IMR-90 (cell line): ENCODE measurements at regions not wholly inside any gene's neighbourhood (a gene's known extent, or its start where the extent isn't known, plus 50 kb on each side); places are given as distances from the start of the nearest gene placed in this dataset.

Experiments used
- ATAC-seq: fragments of 200-7000 bp; cut with Tn5 transposase; 2 replicates; pipeline ENCODE4 v1.9.1; 2020; ENCODE audit warnings: low read depth, mild to moderate bottlenecking, moderate library complexity
- BruUV-seq: library from RNA; stranded (reverse); fragments of 400-500 nt; replicated peaks from 2 replicates; lab custom pipeline; 2021; lab: Mats Ljungman, UMichigan
- CTCF ChIA-PET: fragments of 300-600 bp; formaldehyde crosslinking; extraction: SDS; loops from one replicate; lab custom pipeline; 2021; ENCODE audit warnings: antibody characterized with exemption; lab: Yijun Ruan, JAX
- POLR2A ChIA-PET: fragments of 300-600 bp; sonication (Branson Sonifier 250); formaldehyde crosslinking; loops from one replicate; lab custom pipeline; 2022; ENCODE audit warnings: antibody characterized with exemption; ENCODE audit not compliant: unreplicated experiment; lab: Charles Lee
- DNase-seq: peaks from one replicate; pipeline ENCODE4 v3.0.0; 2013
- H2AFZ ChIP-seq: replicated peaks from 2 replicates; pipeline ENCODE3; 2013; ENCODE audit warnings: low read length, mild to moderate bottlenecking; ENCODE audit not compliant: poor library complexity
- H2AK5ac ChIP-seq: 2 replicates; pipeline ENCODE4 v1.6.1; 2013; ENCODE audit warnings: low read depth, low read length, inconsistent platforms
- H2AK9ac ChIP-seq: replicated peaks from 2 replicates; pipeline ENCODE3; 2013; ENCODE audit warnings: mild to moderate bottlenecking, low read depth, low read length, moderate library complexity; ENCODE audit not compliant: poor library complexity
- H2BK120ac ChIP-seq: 2 replicates; pipeline ENCODE4 v1.6.1; 2013; ENCODE audit warnings: low read depth, low read length, inconsistent platforms
- H2BK15ac ChIP-seq: 3 replicates; pipeline ENCODE4 v1.6.1; 2013; ENCODE audit warnings: low read depth, low read length, inconsistent platforms
- H2BK20ac ChIP-seq: 2 replicates; pipeline ENCODE4 v1.6.1; 2013; ENCODE audit warnings: low read depth, mild to moderate bottlenecking, inconsistent platforms, low read length, moderate library complexity
- H2BK5ac ChIP-seq: 2 replicates; pipeline ENCODE4 v1.6.1; 2013; ENCODE audit warnings: mild to moderate bottlenecking, low read depth, low read length, inconsistent platforms; ENCODE audit not compliant: poor library complexity, severe bottlenecking
- H3K14ac ChIP-seq: replicated peaks from 2 replicates; pipeline ENCODE4 v1.6.1; 2013; ENCODE audit warnings: low read depth, low read length, inconsistent platforms
- H3K18ac ChIP-seq: 2 replicates; pipeline ENCODE4 v1.6.1; 2013; ENCODE audit warnings: low read depth, low read length, control low read depth
- H3K23ac ChIP-seq: 2 replicates; pipeline ENCODE4 v1.6.1; 2013; ENCODE audit warnings: low read depth, low read length, inconsistent platforms
- H3K27ac ChIP-seq: 2 replicates; pipeline ENCODE4 v1.5.1; 2013; ENCODE audit warnings: mild to moderate bottlenecking, control low read depth, low read length; ENCODE audit not compliant: insufficient read depth
- H3K27me3 ChIP-seq: 2 replicates; pipeline ENCODE4 v1.6.1; 2013; ENCODE audit warnings: low read length; ENCODE audit not compliant: control insufficient read depth, insufficient read depth
- H3K36me3 ChIP-seq: 2 replicates; pipeline ENCODE4 v1.6.1; 2013; ENCODE audit warnings: low read length, mixed read lengths; ENCODE audit not compliant: control insufficient read depth, insufficient read depth
- H3K4ac ChIP-seq: 2 replicates; pipeline ENCODE4 v1.6.1; 2013; ENCODE audit warnings: low read depth, low read length, inconsistent platforms
- H3K4me1 ChIP-seq: 2 replicates; pipeline ENCODE4 v1.6.1; 2013; ENCODE audit warnings: low read length, mixed read lengths; ENCODE audit not compliant: control insufficient read depth, insufficient read depth
- H3K4me2 ChIP-seq: 2 replicates; pipeline ENCODE4 v1.6.1; 2013; ENCODE audit warnings: low read depth, mild to moderate bottlenecking, control low read depth, low read length, moderate library complexity
- H3K4me3 ChIP-seq: 2 replicates; pipeline ENCODE4 v1.5.1; 2013; ENCODE audit warnings: low read depth, mild to moderate bottlenecking, control low read depth, low read length, moderate library complexity; ENCODE audit not compliant: insufficient read depth
- H3K56ac ChIP-seq: 2 replicates; pipeline ENCODE4 v1.6.1; 2013; ENCODE audit warnings: low read length, inconsistent platforms; ENCODE audit not compliant: insufficient read depth; ENCODE audit errors: extremely low read depth
- H3K79me1 ChIP-seq, 2 experiments: 2 replicates each; pipeline ENCODE4 v1.6.1; 2013; ENCODE audit warnings: low read length in 2 of 2, inconsistent platforms in 1 of 2, low read depth in 1 of 2
- H3K9ac ChIP-seq: 2 replicates; pipeline ENCODE4 v1.6.1; 2013; ENCODE audit warnings: low read depth, low read length, control low read depth
- H3K9me1 ChIP-seq: 2 replicates; pipeline ENCODE4 v1.6.1; 2013; ENCODE audit warnings: low read length, inconsistent platforms; ENCODE audit not compliant: insufficient read depth
- H3K9me3 ChIP-seq: 2 replicates; pipeline ENCODE4 v1.6.1; 2013; ENCODE audit warnings: low read length; ENCODE audit not compliant: control insufficient read depth, insufficient read depth
- H4K20me1 ChIP-seq: 2 replicates; pipeline ENCODE4 v1.6.1; 2013; ENCODE audit warnings: low read length, inconsistent platforms; ENCODE audit not compliant: insufficient read depth
- H4K5ac ChIP-seq: 2 replicates; pipeline ENCODE4 v1.6.1; 2013; ENCODE audit warnings: mild to moderate bottlenecking, low read depth, low read length, control low read depth
- H4K8ac ChIP-seq, 2 experiments: 2 replicates each; pipeline ENCODE4 v1.6.1; 2013; ENCODE audit warnings: low read depth in 2 of 2, low read length in 2 of 2, control low read depth in 1 of 2, inconsistent platforms in 1 of 2
- H4K91ac ChIP-seq: 2 replicates; pipeline ENCODE4 v1.6.1; 2013; ENCODE audit warnings: low read depth, low read length, inconsistent platforms; ENCODE audit not compliant: insufficient read depth
- BHLHE40 ChIP-seq: fragments of 150-350 bp; IDR thresholded peaks from 2 replicates; pipeline ENCODE4 v1.6.1; 2016; ENCODE audit warnings: mild to moderate bottlenecking, low read depth, low read length
- CEBPB ChIP-seq: IDR thresholded peaks from 2 replicates; pipeline ENCODE4 v1.6.1; 2012; ENCODE audit warnings: low read depth, low read length, improper control_type of control experiment
- MAFK ChIP-seq: IDR thresholded peaks from 2 replicates; pipeline ENCODE4 v1.6.1; 2012; ENCODE audit warnings: low read depth, low read length, improper control_type of control experiment
- SMC3 ChIP-seq: fragments of 150-350 bp; IDR thresholded peaks from 2 replicates; pipeline ENCODE4 v1.6.1; 2016; ENCODE audit warnings: low read depth, mild to moderate bottlenecking, antibody characterized with exemption, low read length, moderate library complexity
- WGBS, 2 experiments: methylation state at CpG; one replicate each; pipeline versions ENCODE4 v1.1.5 to v1.1.7; 2013; ENCODE audit warnings: missing lambda C conversion rate in 2 of 2; ENCODE audit not compliant: insufficient read length in 1 of 2; ENCODE audit errors: extremely low coverage in 2 of 2; 5-methylcytosine and 5-hydroxymethylcytosine counted together
- dilution Hi-C: fragments of 300-500 bp; cut with HindIII; formaldehyde crosslinking; loops from one replicate; pipeline ENCODE4 v1.14.3; 2018; ENCODE audit warnings: low sequenced_read_pairs; ENCODE audit not compliant: unreplicated experiment
- in situ Hi-C: fragments of 300-500 bp; cut with MboI; formaldehyde crosslinking; loops from 3 replicates; pipeline ENCODE4 v1.14.3; 2019; ENCODE audit warnings: low sequenced_read_pairs, inconsistent platforms, mixed read lengths
- intact Hi-C: fragments of 100-400 bp; cut with micrococcal nuclease; formaldehyde crosslinking; loops from 2 replicates; pipeline ENCODE4 v1.10.0; 2022

GRCh38 chr20:48066246-48066645 is 281.0 kb upstream of the SULF2 start:
- H3K4me3 ChIP-seq, result no peak overlapping the region
- H2BK5ac ChIP-seq, result no peak overlapping the region
- 30% methylated on average over 7 of the region's 13 CpGs; no CpG with 5 or more reads in 1 of the 2 experiments for WGBS, 2 experiments
- no peak overlapping the region; the same call in 1 of the 2 replicates for H4K5ac ChIP-seq
- no peak overlapping the region for H3K4ac ChIP-seq
- no peak overlapping the region for H2AK9ac ChIP-seq
- H3K18ac ChIP-seq, result no peak overlapping the region
- no peaks in the 10 kb centered on the region for H3K79me1 ChIP-seq
- DNase-seq (peak; percentile 31), ATAC-seq (no peak)
- H2BK15ac ChIP-seq, result no peak overlapping the region
- H3K27me3 ChIP-seq, result no peaks in the 10 kb centered on the region
- CTCF ChIA-PET, result no interaction called here
- peaks cover 7% of the 10 kb centered on the region; the same call in 1 of the 2 replicates for H3K9me3 ChIP-seq
- no peaks in the 10 kb centered on the region for H3K36me3 ChIP-seq
- no peaks in the 10 kb centered on the region; the same call in 1 of the 2 replicates for H3K4me1 ChIP-seq
- H4K91ac ChIP-seq, result no peak overlapping the region
- TF ChIP-seq CEBPB (peak; percentile 29; the same call in 1 of the 2 replicates), SMC3 (no peak), BHLHE40 (no peak), MAFK (no peak)
- POLR2A ChIA-PET, result no interaction called here
- no TSS peak for BruUV-seq
- H4K8ac ChIP-seq, result no peak overlapping the region
- no peak overlapping the region for H2BK120ac ChIP-seq
- no peak overlapping the region for H3K23ac ChIP-seq
- H3K56ac ChIP-seq, result no peak overlapping the region
- in situ Hi-C loops (no loop called here), intact Hi-C loops (no loop called here), dilution Hi-C loops (no loop called here)
- no peak overlapping the region for H3K9ac ChIP-seq
- H3K9me1 ChIP-seq, result no peaks in the 10 kb centered on the region
- no peak overlapping the region for H2AFZ ChIP-seq
- H2AK5ac ChIP-seq, result no peak overlapping the region
- no peak overlapping the region for H2BK20ac ChIP-seq
- H3K27ac ChIP-seq, result no peak overlapping the region; the same call in 1 of the 2 replicates
- H4K20me1 ChIP-seq, result no peaks in the 10 kb centered on the region
- no peak overlapping the region for H3K4me2 ChIP-seq
- no peak overlapping the region for H3K14ac ChIP-seq
